WI38 (cell line): ENCODE measurements at regions not wholly inside any gene's neighbourhood (a gene's known extent, or its start where the extent isn't known, plus 50 kb on each side); places are given as distances from the start of the nearest gene placed in this dataset.

Experiments used
- H3K4me3 ChIP-seq: 2 replicates; pipeline ENCODE4 v1.5.1; 2011; ENCODE audit warnings: low read depth, mild to moderate bottlenecking, control low read depth, low read length
- CTCF ChIP-seq: IDR thresholded peaks from 2 replicates; pipeline ENCODE4 v1.5.1; 2012; ENCODE audit warnings: low read depth, mild to moderate bottlenecking, control low read depth, low read length

GRCh38 chr6:23635150-23635549 lies 490.9 kb upstream of the NRSN1 start:
- no peak for TF ChIP-seq CTCF
- no peak overlapping the region for H3K4me3 ChIP-seq

GRCh38 chr6:23637296-23637695 lies 488.7 kb upstream of the NRSN1 start:
- no peak overlapping the region for H3K4me3 ChIP-seq
- TF ChIP-seq CTCF, result no peak

- TF ChIP-seq CTCF, result no peak
- no peak overlapping the region for H3K4me3 ChIP-seq
Measured at GRCh38 chr6:23642849-23643248, 483.2 kb upstream of the NRSN1 start.

- TF ChIP-seq CTCF, result no peak
- H3K4me3 ChIP-seq, result no peak overlapping the region
Measured at GRCh38 chr6:23647045-23647444, 479.0 kb upstream of the NRSN1 start.

GRCh38 chr6:23650676-23651075 lies 475.3 kb upstream of the NRSN1 start:
- TF ChIP-seq CTCF, result no peak
- no peak overlapping the region for H3K4me3 ChIP-seq

GRCh38 chr6:23654745-23655144 lies 471.3 kb upstream of the NRSN1 start:
- no peak overlapping the region for H3K4me3 ChIP-seq
- TF ChIP-seq CTCF, result no peak

- no peak overlapping the region for H3K4me3 ChIP-seq
Measured at GRCh38 chr6:23655525-23655924, 470.5 kb upstream of the NRSN1 start.

More at GRCh38 chr6:23655525-23655924, 470.5 kb upstream of the NRSN1 start:
- no peak for TF ChIP-seq CTCF
